Liver (tissue), 8 donors: ENCODE measurements at regions not wholly inside any gene's neighbourhood (a gene's known extent, or its start where the extent isn't known, plus 50 kb on each side); places are given as distances from the start of the nearest gene placed in this dataset.

Experiments used
- DNase-seq: peaks from one replicate; pipeline ENCODE4 v3.0.0-alpha.2; 2017; ENCODE audit warnings: low spot score
- H3K27ac ChIP-seq, 2 donors: one replicate each; pipeline ENCODE4 v1.7.0; 2013; ENCODE audit warnings: inconsistent platforms in 2 of 2, low read length in 2 of 2, control low read depth in 1 of 2, low read depth in 1 of 2, mild to moderate bottlenecking in 1 of 2
- H3K27me3 ChIP-seq, 4 donors: one replicate each; pipeline versions ENCODE4 v1.6.1 to v1.7.0; 2013; ENCODE audit warnings: low read length in 3 of 4, inconsistent platforms in 1 of 4, mild to moderate bottlenecking in 1 of 4, moderate library complexity in 1 of 4; ENCODE audit not compliant: control insufficient read depth in 4 of 4, insufficient read depth in 4 of 4
- H3K36me3 ChIP-seq, 4 donors: one replicate each; pipeline versions ENCODE4 v1.6.1 to v1.7.0; 2013; ENCODE audit warnings: low read length in 3 of 4, mild to moderate bottlenecking in 3 of 4, low read depth in 1 of 4, moderate library complexity in 1 of 4; ENCODE audit not compliant: control insufficient read depth in 4 of 4, insufficient read depth in 3 of 4
- H3K4me1 ChIP-seq, 4 donors: one replicate each; pipeline versions ENCODE4 v1.6.1 to v1.7.0; 2013; ENCODE audit warnings: low read length in 3 of 4, mild to moderate bottlenecking in 3 of 4, moderate library complexity in 1 of 4; ENCODE audit not compliant: control insufficient read depth in 4 of 4, insufficient read depth in 4 of 4
- H3K4me3 ChIP-seq, 3 donors: one replicate each; pipeline versions ENCODE4 v1.6.1 to v1.7.0; 2013; ENCODE audit warnings: low read length in 3 of 3, control low read depth in 1 of 3, low read depth in 1 of 3, mild to moderate bottlenecking in 1 of 3
- H3K9ac ChIP-seq, 2 donors: one replicate each; pipeline ENCODE4 v1.7.0; 2013; ENCODE audit warnings: low read length in 2 of 2, mild to moderate bottlenecking in 2 of 2, moderate library complexity in 2 of 2, control low read depth in 1 of 2, low read depth in 1 of 2
- H3K9me3 ChIP-seq, 4 donors: one replicate each; pipeline versions ENCODE4 v1.6.1 to v1.7.0; 2013; ENCODE audit warnings: low read length in 3 of 4; ENCODE audit not compliant: control insufficient read depth in 4 of 4
- FOXA2 ChIP-seq: IDR thresholded peaks from 2 replicates; pipeline ENCODE4 v1.6.1; 2016; ENCODE audit warnings: antibody characterized with exemption
- GABPA ChIP-seq, 2 donors: IDR thresholded peaks in 1 of 2; conservative IDR thresholded peaks in 1 of 2; 2 replicates each; pipeline ENCODE4 v1.6.1; 2016; ENCODE audit warnings: antibody characterized with exemption in 2 of 2, mild to moderate bottlenecking in 1 of 2, moderate library complexity in 1 of 2
- HNF4A ChIP-seq, 2 donors: conservative IDR thresholded peaks; 2 replicates each; pipeline ENCODE4 v1.6.1; 2016; ENCODE audit warnings: antibody characterized with exemption in 2 of 2, mild to moderate bottlenecking in 2 of 2
- HNF4G ChIP-seq: IDR thresholded peaks from 2 replicates; pipeline ENCODE4 v1.6.1; 2016; ENCODE audit warnings: antibody characterized with exemption
- JUND ChIP-seq, 2 donors: IDR thresholded peaks; 2 replicates each; pipeline ENCODE4 v1.6.1; 2016; ENCODE audit warnings: antibody characterized with exemption in 2 of 2
- NR2F2 ChIP-seq: IDR thresholded peaks from 2 replicates; pipeline ENCODE4 v1.6.1; 2016; ENCODE audit warnings: antibody characterized with exemption
- RAD21 ChIP-seq, 2 donors: IDR thresholded peaks; 2 replicates each; pipeline ENCODE4 v1.6.1; 2016; ENCODE audit warnings: antibody characterized with exemption in 2 of 2, mild to moderate bottlenecking in 2 of 2
- RXRA ChIP-seq, 2 donors: IDR thresholded peaks; 2 replicates each; pipeline ENCODE4 v1.6.1; 2017 to 2018; ENCODE audit warnings: antibody characterized with exemption in 2 of 2, mild to moderate bottlenecking in 1 of 2
- SP1 ChIP-seq: IDR thresholded peaks from 2 replicates; pipeline ENCODE4 v1.6.1; 2018; ENCODE audit warnings: antibody characterized with exemption, mild to moderate bottlenecking
- TAF1 ChIP-seq: conservative IDR thresholded peaks from 2 replicates; pipeline ENCODE4 v1.6.1; 2016; ENCODE audit warnings: antibody characterized with exemption, mild to moderate bottlenecking
- YY1 ChIP-seq: IDR thresholded peaks from 2 replicates; pipeline ENCODE4 v1.6.1; 2016; ENCODE audit warnings: antibody characterized with exemption, mild to moderate bottlenecking
- WGBS: extraction: QIAGEN DNeasy Blood & Tissue Kit; methylation state at CpG from one replicate; pipeline ENCODE4 v1.1.7; 2013; 5-methylcytosine and 5-hydroxymethylcytosine counted together
- TF ChIP-seq, protein P1 (sequence below): fragments of 150-350 bp; IDR thresholded peaks from 2 replicates; pipeline ENCODE4 v1.5.1; 2017; ENCODE audit warnings: improper control_type of control experiment, low read depth, low read length; ENCODE audit not compliant: missing input control
- TF ChIP-seq, protein P2 (sequence below): IDR thresholded peaks from 2 replicates; pipeline ENCODE4 v1.6.1; 2016; ENCODE audit warnings: antibody characterized with exemption, mild to moderate bottlenecking
- TF ChIP-seq, protein P3 (sequence below): IDR thresholded peaks from 2 replicates; pipeline ENCODE4 v1.6.1; 2016; ENCODE audit warnings: antibody characterized with exemption
- TF ChIP-seq, protein P4 (sequence below): IDR thresholded peaks from 2 replicates; pipeline ENCODE4 v1.6.1; 2016; ENCODE audit warnings: antibody characterized with exemption
- donor health status: healthy.
- donor health status: healthy.
- donor health status: healthy.
- donor health status: healthy.
- donor health status: healthy.

DNA sequence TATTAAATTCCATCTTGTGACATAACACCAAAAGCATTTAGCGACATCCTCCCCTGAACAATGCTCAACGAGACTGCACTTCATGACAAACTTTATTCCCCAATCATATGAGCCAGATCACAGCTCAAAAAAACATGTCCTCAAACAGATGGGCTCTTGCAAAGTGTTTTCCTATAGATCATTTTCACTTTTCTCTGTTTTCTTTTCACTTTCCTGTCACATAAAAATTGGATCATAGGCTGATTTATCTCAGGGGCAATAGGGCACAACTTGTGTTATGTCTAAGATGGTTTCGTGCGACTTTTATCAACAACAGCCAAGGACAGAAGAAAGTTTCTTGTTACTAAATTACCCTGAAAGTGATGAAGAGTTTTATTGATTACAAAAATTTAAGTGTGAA is 206.1 kb downstream of the WDR11 start:
- 86% methylated on average over 4 of the region's 4 CpGs for WGBS
- Histone ChIP-seq H3K27me3 (peaks cover 0 to 2% (median 0%) of the 10 kb centered on the region in 4 donors), H3K36me3 (no peaks in the 10 kb centered on the region), H3K4me1 (no peaks in the 10 kb centered on the region), H3K27ac (no peak overlapping the region), H3K9me3 (no peaks in the 10 kb centered on the region), H3K4me3 (no peak overlapping the region), H3K9ac (no peak overlapping the region)
- no peak for DNase-seq
- TF ChIP-seq RXRA (IDR thresholded peaks at IDR 0.05), result no peak
- TF ChIP-seq RAD21 (IDR thresholded peaks at IDR 0.05), result no peak
- no peak for TF ChIP-seq HNF4G
- TF ChIP-seq, protein P1, sequence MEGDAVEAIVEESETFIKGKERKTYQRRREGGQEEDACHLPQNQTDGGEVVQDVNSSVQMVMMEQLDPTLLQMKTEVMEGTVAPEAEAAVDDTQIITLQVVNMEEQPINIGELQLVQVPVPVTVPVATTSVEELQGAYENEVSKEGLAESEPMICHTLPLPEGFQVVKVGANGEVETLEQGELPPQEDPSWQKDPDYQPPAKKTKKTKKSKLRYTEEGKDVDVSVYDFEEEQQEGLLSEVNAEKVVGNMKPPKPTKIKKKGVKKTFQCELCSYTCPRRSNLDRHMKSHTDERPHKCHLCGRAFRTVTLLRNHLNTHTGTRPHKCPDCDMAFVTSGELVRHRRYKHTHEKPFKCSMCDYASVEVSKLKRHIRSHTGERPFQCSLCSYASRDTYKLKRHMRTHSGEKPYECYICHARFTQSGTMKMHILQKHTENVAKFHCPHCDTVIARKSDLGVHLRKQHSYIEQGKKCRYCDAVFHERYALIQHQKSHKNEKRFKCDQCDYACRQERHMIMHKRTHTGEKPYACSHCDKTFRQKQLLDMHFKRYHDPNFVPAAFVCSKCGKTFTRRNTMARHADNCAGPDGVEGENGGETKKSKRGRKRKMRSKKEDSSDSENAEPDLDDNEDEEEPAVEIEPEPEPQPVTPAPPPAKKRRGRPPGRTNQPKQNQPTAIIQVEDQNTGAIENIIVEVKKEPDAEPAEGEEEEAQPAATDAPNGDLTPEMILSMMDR, result no peak
- no peak for TF ChIP-seq HNF4A (conservative IDR thresholded peaks at IDR 0.05)
- TF ChIP-seq, protein P2, sequence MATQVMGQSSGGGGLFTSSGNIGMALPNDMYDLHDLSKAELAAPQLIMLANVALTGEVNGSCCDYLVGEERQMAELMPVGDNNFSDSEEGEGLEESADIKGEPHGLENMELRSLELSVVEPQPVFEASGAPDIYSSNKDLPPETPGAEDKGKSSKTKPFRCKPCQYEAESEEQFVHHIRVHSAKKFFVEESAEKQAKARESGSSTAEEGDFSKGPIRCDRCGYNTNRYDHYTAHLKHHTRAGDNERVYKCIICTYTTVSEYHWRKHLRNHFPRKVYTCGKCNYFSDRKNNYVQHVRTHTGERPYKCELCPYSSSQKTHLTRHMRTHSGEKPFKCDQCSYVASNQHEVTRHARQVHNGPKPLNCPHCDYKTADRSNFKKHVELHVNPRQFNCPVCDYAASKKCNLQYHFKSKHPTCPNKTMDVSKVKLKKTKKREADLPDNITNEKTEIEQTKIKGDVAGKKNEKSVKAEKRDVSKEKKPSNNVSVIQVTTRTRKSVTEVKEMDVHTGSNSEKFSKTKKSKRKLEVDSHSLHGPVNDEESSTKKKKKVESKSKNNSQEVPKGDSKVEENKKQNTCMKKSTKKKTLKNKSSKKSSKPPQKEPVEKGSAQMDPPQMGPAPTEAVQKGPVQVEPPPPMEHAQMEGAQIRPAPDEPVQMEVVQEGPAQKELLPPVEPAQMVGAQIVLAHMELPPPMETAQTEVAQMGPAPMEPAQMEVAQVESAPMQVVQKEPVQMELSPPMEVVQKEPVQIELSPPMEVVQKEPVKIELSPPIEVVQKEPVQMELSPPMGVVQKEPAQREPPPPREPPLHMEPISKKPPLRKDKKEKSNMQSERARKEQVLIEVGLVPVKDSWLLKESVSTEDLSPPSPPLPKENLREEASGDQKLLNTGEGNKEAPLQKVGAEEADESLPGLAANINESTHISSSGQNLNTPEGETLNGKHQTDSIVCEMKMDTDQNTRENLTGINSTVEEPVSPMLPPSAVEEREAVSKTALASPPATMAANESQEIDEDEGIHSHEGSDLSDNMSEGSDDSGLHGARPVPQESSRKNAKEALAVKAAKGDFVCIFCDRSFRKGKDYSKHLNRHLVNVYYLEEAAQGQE, result no peak
- TF ChIP-seq JUND (IDR thresholded peaks at IDR 0.05), result no peak

DNA sequence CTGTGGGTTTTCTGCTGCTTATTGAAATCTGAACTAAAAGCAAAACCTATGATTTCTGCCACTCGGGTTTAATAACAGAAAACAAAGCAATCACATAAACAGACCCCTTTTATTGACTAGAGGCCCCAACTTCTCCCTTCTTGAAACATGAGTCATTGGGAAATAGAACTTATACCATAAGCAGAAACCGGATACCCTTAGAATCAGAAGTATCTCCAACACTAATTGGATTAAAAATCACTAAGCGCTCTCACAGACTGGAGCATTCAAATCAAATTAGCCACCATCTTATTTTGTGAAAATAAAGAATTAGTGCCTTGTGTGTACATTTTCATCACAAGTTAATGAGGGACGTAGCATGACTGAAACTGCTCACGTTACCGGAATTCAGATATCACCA is 206.9 kb downstream of the WDR11 start:
- Histone ChIP-seq H3K4me1 (no peaks in the 10 kb centered on the region), H3K9me3 (no peaks in the 10 kb centered on the region), H3K4me3 (no peak overlapping the region), H3K9ac (no peak overlapping the region), H3K36me3 (no peaks in the 10 kb centered on the region), H3K27ac (no peak overlapping the region), H3K27me3 (no peaks in the 10 kb centered on the region)
- WGBS, result 93% methylated on average over 6 of the region's 6 CpGs
- no peak for TF ChIP-seq FOXA2
- DNase-seq, result no peak

DNA sequence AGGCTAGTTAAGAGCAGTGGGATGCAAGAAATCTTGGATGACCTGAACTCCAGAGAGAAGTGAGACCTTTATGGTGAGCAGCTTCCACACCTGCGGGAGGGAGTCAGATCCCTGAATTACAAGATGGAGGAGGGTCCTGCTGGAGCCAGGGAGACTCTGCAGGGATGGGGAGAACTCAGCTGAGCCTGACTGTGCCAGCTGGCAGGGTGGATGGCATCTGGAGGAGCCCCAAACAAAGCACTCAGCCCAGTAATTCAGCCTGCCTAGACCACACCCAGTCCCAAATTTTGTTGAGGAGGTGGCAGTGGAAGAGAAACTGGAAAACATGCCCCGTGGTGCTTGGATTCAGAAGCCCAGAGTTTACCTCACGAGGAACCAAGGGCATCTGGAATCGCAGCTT is 208.2 kb downstream of the WDR11 start:
- Histone ChIP-seq H3K27ac (no peak overlapping the region), H3K4me1 (peaks cover 0 to 5% (median 2%) of the 10 kb centered on the region in 4 donors), H3K9me3 (no peaks in the 10 kb centered on the region), H3K9ac (no peak overlapping the region), H3K36me3 (no peaks in the 10 kb centered on the region), H3K27me3 (no peaks in the 10 kb centered on the region), H3K4me3 (no peak overlapping the region)
- DNase-seq, result no peak
- TF ChIP-seq TAF1, result no peak
- TF ChIP-seq, protein P3, sequence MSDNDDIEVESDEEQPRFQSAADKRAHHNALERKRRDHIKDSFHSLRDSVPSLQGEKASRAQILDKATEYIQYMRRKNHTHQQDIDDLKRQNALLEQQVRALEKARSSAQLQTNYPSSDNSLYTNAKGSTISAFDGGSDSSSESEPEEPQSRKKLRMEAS, result no peak
- no peak for TF ChIP-seq YY1
- no peak for TF ChIP-seq FOXA2
- no peak for TF ChIP-seq NR2F2
- TF ChIP-seq, protein P2, result no peak
- TF ChIP-seq RXRA (IDR thresholded peaks at IDR 0.05), result no peak
- TF ChIP-seq, protein P4, sequence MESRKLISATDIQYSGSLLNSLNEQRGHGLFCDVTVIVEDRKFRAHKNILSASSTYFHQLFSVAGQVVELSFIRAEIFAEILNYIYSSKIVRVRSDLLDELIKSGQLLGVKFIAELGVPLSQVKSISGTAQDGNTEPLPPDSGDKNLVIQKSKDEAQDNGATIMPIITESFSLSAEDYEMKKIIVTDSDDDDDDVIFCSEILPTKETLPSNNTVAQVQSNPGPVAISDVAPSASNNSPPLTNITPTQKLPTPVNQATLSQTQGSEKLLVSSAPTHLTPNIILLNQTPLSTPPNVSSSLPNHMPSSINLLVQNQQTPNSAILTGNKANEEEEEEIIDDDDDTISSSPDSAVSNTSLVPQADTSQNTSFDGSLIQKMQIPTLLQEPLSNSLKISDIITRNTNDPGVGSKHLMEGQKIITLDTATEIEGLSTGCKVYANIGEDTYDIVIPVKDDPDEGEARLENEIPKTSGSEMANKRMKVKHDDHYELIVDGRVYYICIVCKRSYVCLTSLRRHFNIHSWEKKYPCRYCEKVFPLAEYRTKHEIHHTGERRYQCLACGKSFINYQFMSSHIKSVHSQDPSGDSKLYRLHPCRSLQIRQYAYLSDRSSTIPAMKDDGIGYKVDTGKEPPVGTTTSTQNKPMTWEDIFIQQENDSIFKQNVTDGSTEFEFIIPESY, result no peak
- no peak for TF ChIP-seq JUND (IDR thresholded peaks at IDR 0.05)
- TF ChIP-seq RAD21 (IDR thresholded peaks at IDR 0.05), result no peak
- TF ChIP-seq HNF4G, result no peak
- TF ChIP-seq SP1, result no peak
- no peak for TF ChIP-seq GABPA (IDR thresholded peaks at IDR 0.05 in 1 of 2, conservative IDR thresholded peaks at IDR 0.05 in 1 of 2)
- WGBS, result 73% methylated on average over 4 of the region's 4 CpGs
